HTR-8/SVneo (cell line): ENCODE measurements at regions not wholly inside any gene's neighbourhood (a gene's known extent, or its start where the extent isn't known, plus 50 kb on each side); places are given as distances from the start of the nearest gene placed in this dataset.

Experiments used
- DNase-seq: peaks from one replicate; pipeline ENCODE4 v3.0.0; 2011; ENCODE audit warnings: low spot score, mixed read lengths; ENCODE audit not compliant: insufficient read length
- FAIRE-seq: peaks from 2 replicates; lab custom pipeline; 2011; peaks lifted over from hg19 to GRCh38; lab: Jason Lieb, UNC

- FAIRE-seq (no peak), DNase-seq (no peak)
Measured at GRCh38 chr5:121688126-121688525, 163.6 kb upstream of the FTMT start.

GRCh38 chr5:121688781-121689180 is 162.9 kb upstream of the FTMT start:
- FAIRE-seq (no peak), DNase-seq (no peak)

GRCh38 chr5:121691478-121691877 is 160.2 kb upstream of the FTMT start:
- no peak for FAIRE-seq
- DNase-seq: no peak

- no peak for DNase-seq
- FAIRE-seq: no peak
Measured at GRCh38 chr5:121692158-121692557, 159.5 kb upstream of the FTMT start.

- no peak for FAIRE-seq
- DNase-seq: no peak
Measured at GRCh38 chr5:121693864-121694263, 157.8 kb upstream of the FTMT start.

- DNase-seq: no peak
Measured at GRCh38 chr5:121695307-121695706, 156.4 kb upstream of the FTMT start.

GRCh38 chr5:121698690-121699089 is 153.0 kb upstream of the FTMT start:
- FAIRE-seq (no peak), DNase-seq (no peak)

More at GRCh38 chr5:121695307-121695706, 156.4 kb upstream of the FTMT start:
- FAIRE-seq: no peak

GRCh38 chr5:121701731-121702130 is 150.0 kb upstream of the FTMT start:
- DNase-seq (no peak), FAIRE-seq (no peak)

- DNase-seq (no peak), FAIRE-seq (no peak)
Measured at GRCh38 chr5:121702682-121703081, 149.0 kb upstream of the FTMT start.

GRCh38 chr5:121704291-121704690 is 147.4 kb upstream of the FTMT start:
- DNase-seq (no peak), FAIRE-seq (no peak)

GRCh38 chr5:121706686-121707085 is 145.0 kb upstream of the FTMT start:
- no peak for FAIRE-seq
- no peak for DNase-seq

GRCh38 chr5:121707178-121707577 is 144.5 kb upstream of the FTMT start:
- no peak for FAIRE-seq

GRCh38 chr5:121711416-121711815 is 140.3 kb upstream of the FTMT start:
- DNase-seq (no peak), FAIRE-seq (no peak)

More at GRCh38 chr5:121707178-121707577, 144.5 kb upstream of the FTMT start:
- no peak for DNase-seq

- FAIRE-seq (no peak), DNase-seq (no peak)
Measured at GRCh38 chr5:121719255-121719654, 132.4 kb upstream of the FTMT start.

GRCh38 chr5:121725450-121725849 is 126.2 kb upstream of the FTMT start:
- DNase-seq (no peak), FAIRE-seq (no peak)

- DNase-seq: no peak
- FAIRE-seq: no peak
Measured at GRCh38 chr5:121726991-121727390, 124.7 kb upstream of the FTMT start.

- DNase-seq (no peak), FAIRE-seq (no peak)
Measured at GRCh38 chr5:121731377-121731776, 120.3 kb upstream of the FTMT start.

GRCh38 chr5:121735618-121736017 is 116.1 kb upstream of the FTMT start:
- no peak for DNase-seq
- FAIRE-seq: no peak

- FAIRE-seq (no peak), DNase-seq (no peak)
Measured at GRCh38 chr5:121737120-121737519, 114.6 kb upstream of the FTMT start.

- FAIRE-seq: no peak
- DNase-seq: no peak
Measured at GRCh38 chr5:121741156-121741555, 110.5 kb upstream of the FTMT start.

GRCh38 chr5:121744577-121744976 is 107.1 kb upstream of the FTMT start:
- DNase-seq: no peak
- FAIRE-seq: no peak

GRCh38 chr5:121745407-121745806 is 106.3 kb upstream of the FTMT start:
- DNase-seq (no peak), FAIRE-seq (no peak)

- DNase-seq (no peak), FAIRE-seq (no peak)
Measured at GRCh38 chr5:121746763-121747162, 104.9 kb upstream of the FTMT start.
